HL-60 (cell line): ENCODE measurements at regions not wholly inside any gene's neighbourhood (a gene's known extent, or its start where the extent isn't known, plus 50 kb on each side); places are given as distances from the start of the nearest gene placed in this dataset.

Experiments used
- DNase-seq, 2 experiments: peaks; one replicate each; pipeline ENCODE4 v3.0.0-alpha.2; 2010 to 2020; ENCODE audit warnings: low read depth in 1 of 2, low spot score in 1 of 2
- H3K27ac ChIP-seq: fragments of 250-450 bp; sonication (Bioruptor Pico); replicated peaks from 2 replicates; pipeline ENCODE4 v1.5.1; 2020; ENCODE audit warnings: mild to moderate bottlenecking, moderate library complexity
- H3K27me3 ChIP-seq: fragments of 250-450 bp; sonication (Bioruptor Pico); 2 replicates; pipeline ENCODE4 v1.5.1; 2021; ENCODE audit warnings: mild to moderate bottlenecking, moderate library complexity; ENCODE audit not compliant: insufficient read depth, poor library complexity, severe bottlenecking
- H3K4me3 ChIP-seq: replicated peaks from 2 replicates; pipeline ENCODE4 v1.5.1; 2011; ENCODE audit warnings: mild to moderate bottlenecking, control low read depth, low read length; ENCODE audit not compliant: insufficient read depth
- CTCF ChIP-seq: IDR thresholded peaks from one replicate; pipeline ENCODE4 v1.5.1; 2011; ENCODE audit warnings: low read length, control low read depth, inconsistent platforms; ENCODE audit not compliant: insufficient read depth
- GABPA ChIP-seq: IDR thresholded peaks from 2 replicates; pipeline ENCODE4 v1.6.1; 2012; ENCODE audit warnings: low read depth
- POLR2AphosphoS5 ChIP-seq: IDR thresholded peaks from 2 replicates; pipeline ENCODE4 v1.6.1; 2012; ENCODE audit warnings: low read depth
- REST ChIP-seq: IDR thresholded peaks from 2 replicates; pipeline ENCODE4 v1.6.1; 2012; ENCODE audit warnings: low read depth; ENCODE audit not compliant: insufficient replicate concordance
- SPI1 ChIP-seq: IDR thresholded peaks from 2 replicates; pipeline ENCODE4 v1.6.1; 2012; ENCODE audit warnings: low read depth, mild to moderate bottlenecking, borderline replicate concordance

GRCh38 chr13:104411141-104411765 is 1345.0 kb upstream of the SLC10A2 start:
- no peak for DNase-seq

GRCh38 chr13:104408733-104409132 is 1342.5 kb upstream of the SLC10A2 start:
- Histone ChIP-seq H3K4me3 (no peak overlapping the region), H3K27me3 (no peaks in the 10 kb centered on the region), H3K27ac (no peak overlapping the region)
- TF ChIP-seq CTCF (no peak), SPI1 (no peak), POLR2AphosphoS5 (no peak)
- DNase-seq = no peak

More at GRCh38 chr13:104411141-104411765, 1345.0 kb upstream of the SLC10A2 start:
- TF ChIP-seq REST = no peak
- no peak for TF ChIP-seq SPI1
- no peak for TF ChIP-seq CTCF
- TF ChIP-seq POLR2AphosphoS5 = no peak
- no peak for TF ChIP-seq GABPA
- Histone ChIP-seq H3K4me3 (no peak overlapping the region), H3K27me3 (no peaks in the 10 kb centered on the region), H3K27ac (no peak overlapping the region)

DNA sequence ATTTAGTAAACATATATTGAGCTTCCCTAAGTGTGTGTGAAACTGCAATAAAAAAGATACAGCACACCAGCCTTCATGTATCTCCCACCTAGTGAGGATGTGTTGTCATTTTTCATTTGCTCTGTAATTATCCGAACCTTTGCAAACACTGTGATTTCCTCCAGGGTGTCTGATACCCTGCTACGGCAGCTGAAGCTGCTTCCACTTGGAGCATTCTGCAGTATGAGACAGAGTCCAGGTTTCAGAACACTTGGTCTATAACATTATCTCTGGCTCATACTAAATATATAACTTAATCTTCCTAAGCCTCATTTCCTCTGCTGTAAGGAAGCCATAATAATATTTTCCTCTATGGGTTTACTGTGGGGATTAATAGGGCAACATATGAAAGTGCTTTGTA is 1338.1 kb upstream of the SLC10A2 start:
- H3K27ac ChIP-seq = no peak overlapping the region
- no peaks in the 10 kb centered on the region for H3K27me3 ChIP-seq
- no peak for DNase-seq
- H3K4me3 ChIP-seq = no peak overlapping the region
- TF ChIP-seq POLR2AphosphoS5 (no peak), SPI1 (no peak), GABPA (no peak), REST (no peak), CTCF (no peak)

- DNase-seq = no peak
- Histone ChIP-seq H3K27me3 (no peaks in the 10 kb centered on the region), H3K4me3 (no peak overlapping the region), H3K27ac (no peak overlapping the region)
- TF ChIP-seq SPI1 (no peak), CTCF (no peak), REST (no peak), GABPA (no peak), POLR2AphosphoS5 (no peak)
Measured at GRCh38 chr13:104389691-104390090, 1323.5 kb upstream of the SLC10A2 start.
